ENCODE measurements at regions not wholly inside any gene's neighbourhood (a gene's known extent, or its start where the extent isn't known, plus 50 kb on each side); places are given as distances from the start of the nearest gene placed in this dataset.

DNA sequence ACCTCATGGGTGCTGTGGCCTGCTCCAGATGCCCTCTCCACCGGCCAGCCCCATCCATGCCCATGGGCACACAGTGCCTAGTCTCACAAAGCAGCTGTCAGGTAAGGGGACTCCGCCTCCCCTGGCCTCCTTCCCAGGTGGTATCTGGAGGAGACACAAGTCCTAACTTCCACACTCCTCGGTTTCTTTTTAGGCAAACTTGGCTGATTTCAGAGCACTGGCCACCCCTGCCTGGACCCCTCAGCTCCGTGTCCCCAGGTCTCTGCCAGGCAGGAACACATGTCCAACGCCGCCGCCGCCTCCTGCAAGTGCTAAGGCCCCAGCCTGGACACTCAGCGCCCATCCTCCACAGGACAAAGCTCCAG lies 324.1 kb upstream of the DIO3 start:
- no peak for DNase-seq (ENCODE audit: low read depth in 2 of 2, low spot score in 1 of 2)

- no peak for DNase-seq (ENCODE audit: low read depth in 2 of 2, low spot score in 1 of 2)
These were observed 322.2 kb upstream of the DIO3 start for GRCh38 chr14:101239065-101239464.

DNA sequence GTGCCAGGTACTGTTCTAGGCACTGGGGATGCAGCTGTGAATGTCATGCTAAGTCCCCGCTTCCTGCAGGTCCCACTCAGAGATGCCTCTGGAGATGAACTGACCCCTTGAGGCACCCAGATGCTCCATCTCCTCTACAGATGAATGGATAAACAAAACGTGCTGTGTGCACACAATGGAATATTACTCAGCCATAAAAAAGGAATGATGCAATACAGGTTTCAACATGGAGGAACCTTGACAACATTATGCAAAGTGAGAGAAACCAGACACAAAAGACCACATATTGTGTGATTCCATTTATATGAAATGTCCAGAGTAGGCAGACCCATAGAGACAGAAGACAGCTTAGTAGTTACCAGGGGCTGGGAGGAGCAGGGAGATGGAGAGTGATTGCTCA lies 320.1 kb upstream of the DIO3 start:
- no peak for DNase-seq (ENCODE audit: low read depth in 2 of 2, low spot score in 1 of 2)

GRCh38 chr14:101241807-101242278 lies 319.5 kb upstream of the DIO3 start:
- DNase-seq (ENCODE audit: low read depth in 2 of 2, low spot score in 1 of 2) = no peak

DNA sequence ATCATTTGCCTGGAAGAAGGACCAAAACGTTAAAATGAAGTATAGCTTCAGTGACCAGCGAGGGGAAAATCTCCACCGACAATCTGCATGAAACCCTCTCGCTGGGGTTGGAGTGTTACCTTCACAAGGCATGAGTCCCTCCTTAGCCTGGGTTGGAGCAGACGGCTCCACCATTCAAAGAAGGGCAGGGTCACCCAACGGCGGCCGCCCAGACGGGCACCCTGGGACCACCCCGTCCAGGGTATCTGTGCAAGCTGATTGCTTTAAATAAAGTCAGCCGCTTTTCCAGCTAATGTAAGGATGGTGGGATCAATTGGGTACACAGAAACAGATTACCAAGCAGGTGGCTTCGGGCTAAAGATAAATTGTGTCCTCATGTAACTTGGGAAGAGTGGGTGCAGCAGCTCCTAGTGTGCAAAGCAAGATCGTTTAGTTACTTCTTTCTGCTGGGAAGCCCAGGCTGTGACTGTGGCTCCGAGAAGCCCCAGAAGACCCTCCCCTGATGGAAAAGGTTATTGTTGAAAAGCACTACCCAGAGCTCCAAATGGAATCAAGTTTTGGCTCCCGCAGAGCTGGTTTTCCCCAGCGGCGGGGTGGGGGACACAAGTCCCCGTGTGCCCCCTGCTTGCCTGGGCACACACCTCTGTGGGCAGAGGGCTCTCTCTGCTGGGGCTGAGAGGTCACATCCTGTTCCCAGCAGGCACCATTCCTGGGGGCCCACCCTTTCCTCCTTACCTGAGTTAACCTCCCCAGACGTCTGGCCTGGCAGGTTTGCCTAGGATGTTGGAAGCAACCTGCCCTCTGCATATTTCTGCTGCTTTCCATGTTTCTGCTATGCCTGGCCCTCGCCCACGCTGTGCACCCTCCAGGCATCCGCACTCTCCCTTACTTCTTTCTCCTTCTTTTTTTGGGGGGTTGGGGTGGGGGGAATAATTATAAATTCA lies 318.6 kb upstream of the DIO3 start:
- DNase-seq (ENCODE audit: low read depth in 2 of 2, low spot score in 1 of 2) = no peak

DNA sequence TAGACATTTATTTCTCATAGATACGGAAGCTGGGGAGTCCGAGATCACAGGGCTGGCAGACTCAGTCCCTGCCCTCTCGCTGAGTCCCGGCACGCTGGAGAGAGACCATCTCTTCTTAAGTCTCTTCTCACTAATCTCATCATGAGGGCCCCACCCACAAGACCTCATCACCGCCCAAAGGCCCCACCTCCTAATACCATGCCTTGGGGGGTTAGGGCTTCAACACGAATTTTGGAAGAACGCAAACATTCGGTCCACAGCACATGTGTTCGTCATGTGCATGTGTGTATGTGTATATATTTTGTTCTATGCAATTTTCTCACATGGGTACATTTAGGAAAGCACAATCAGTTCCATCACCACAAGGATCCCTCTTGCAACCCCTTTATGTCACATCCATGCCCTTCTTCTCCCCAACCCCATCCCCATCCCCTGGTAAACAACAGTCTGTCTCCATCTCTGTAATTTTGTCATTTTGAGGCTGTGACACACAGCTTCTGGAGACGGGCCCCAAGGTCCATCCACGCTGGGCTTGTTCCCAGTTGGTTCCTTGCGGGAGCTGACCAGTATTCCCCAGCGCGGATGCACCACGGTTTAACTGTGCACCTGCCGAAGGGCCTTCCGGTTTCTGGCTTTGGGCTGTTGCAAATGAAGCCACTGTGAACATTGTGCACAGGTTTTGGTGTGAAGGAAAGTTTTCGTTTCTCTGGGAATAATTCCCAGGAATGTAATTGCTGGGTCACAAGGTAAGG lies 317.5 kb upstream of the DIO3 start:
- no peak for DNase-seq (ENCODE audit: low read depth in 2 of 2, low spot score in 1 of 2)

DNA sequence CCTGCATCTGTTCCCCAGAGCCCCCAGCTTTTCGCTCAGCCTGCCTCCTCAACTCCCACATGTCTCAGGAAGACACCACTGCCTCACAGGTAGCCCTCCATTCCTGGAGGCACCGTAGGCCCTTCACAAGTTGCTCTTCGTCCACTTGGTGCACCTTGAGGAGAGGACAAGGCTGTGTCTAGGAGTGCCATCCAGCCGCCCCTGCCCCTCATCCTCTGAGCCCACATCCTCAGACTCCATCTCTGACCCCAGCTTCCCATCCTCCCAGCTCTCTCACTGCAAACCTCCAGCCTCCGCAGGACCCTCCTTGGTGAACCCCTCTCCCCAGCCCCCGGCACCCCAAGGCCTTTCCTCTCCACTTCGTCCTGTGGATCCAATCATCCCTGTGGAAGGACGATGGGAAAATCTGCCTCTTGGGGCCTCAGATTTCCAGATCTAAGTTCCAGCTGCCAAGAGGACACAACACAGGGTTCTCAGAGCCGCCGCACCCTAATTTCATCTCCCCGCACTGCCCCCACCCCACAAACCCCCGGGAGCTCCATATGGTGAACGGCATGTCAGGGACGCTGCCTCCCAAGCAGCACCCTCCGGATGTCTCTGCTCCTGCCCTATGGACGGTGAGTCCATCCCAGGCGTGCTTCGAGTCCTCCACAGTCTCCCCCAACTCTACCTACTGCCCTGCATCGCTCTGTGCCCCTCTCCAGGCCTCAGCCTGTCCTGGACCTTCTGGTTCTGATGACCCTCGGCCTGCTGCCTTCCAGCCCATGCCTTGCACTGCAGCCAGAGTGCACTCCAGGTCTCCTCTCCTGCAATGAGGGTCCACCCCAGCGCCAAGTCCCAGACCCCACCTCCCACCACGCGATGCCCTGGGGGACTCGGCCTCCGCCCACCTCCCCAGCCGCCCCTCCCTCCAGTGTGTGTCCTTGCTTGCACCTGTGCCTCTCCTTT lies 314.1 kb upstream of the DIO3 start:
- no peak for DNase-seq (ENCODE audit: low read depth in 2 of 2, low spot score in 1 of 2)

DNA sequence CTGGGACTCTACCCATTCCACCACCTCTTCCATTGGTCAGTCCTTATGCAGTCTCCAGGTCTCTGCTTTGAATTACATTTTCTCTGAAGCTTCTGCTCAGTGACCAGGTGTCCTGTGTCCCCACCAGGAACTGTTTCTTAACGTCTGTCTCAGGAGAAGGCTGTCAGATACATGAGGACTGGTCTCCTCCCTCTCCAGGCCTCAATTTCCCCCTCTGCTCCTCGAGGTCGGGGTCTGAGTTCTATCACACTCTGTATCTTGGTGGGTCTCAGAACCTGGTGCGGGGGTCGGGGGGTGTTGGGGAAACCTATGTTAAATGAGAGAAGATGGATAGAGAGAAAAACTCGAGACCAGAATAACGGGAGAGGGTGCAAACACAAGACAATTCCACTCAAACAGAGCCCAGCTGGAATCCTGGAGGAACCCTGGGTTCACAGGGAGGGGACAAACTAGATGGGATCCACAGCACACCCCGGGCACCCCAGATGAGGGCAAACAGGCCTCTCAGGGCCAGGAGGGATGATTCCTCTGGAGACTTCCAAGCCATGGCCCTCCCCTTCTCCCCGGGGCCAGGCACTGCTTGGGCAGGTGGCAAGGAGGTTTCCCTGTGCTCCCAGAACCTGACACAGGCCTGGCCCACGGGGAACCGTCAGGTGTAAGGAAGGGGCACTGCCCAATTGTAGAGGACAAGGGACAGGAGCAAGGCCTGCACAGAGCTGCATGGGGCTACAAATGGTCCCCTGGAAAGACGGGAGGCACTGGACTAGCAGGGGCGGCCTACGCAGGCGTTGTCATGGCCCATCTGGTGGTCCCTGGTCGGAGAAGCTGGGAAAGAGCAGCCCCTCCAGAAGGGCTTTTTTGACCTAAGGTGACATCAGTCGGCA lies 313.2 kb upstream of the DIO3 start:
- no peak for DNase-seq (ENCODE audit: low read depth in 2 of 2, low spot score in 1 of 2)

DNA sequence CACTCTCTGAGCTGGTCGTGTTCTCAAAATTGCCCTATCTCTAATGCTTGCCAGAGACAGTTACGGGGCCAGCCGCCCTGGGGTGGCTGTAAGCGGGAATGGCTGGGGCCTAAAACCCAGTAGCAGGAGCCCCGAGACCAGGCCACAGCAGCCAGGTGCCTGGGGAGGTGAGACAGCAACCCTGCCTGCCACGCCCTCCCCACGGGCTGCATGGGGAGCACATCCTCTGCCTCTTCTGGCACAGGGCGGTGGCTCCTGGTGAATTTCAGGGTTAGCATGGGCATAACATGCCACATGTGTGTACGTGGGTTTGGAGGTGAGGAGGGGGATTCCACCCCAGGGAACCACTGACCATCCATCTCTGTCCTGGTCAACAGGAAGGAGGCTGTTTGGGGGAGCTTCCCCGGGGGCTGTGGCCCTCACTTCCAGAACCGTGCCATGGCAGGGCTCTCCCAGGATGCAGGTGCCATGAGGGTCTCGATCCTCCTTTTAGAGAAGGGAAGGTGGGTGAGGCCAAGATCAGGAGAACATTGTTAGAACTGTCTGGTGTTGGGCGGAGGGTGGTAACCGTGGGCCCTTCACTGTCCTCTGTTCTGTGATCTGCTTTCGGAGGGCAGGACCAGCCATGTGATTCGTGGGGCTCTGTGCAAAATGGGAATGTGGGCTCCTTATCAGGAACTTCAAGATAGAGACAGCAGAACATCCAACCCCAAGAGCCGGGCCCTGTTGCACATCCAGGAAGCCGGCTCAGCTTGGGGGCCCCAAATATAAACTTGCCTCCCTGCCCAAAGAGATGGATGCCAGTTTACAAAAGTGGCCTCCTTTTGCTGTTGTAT lies 312.2 kb upstream of the DIO3 start:
- DNase-seq (ENCODE audit: low read depth in 2 of 2, low spot score in 1 of 2) = no peak

DNA sequence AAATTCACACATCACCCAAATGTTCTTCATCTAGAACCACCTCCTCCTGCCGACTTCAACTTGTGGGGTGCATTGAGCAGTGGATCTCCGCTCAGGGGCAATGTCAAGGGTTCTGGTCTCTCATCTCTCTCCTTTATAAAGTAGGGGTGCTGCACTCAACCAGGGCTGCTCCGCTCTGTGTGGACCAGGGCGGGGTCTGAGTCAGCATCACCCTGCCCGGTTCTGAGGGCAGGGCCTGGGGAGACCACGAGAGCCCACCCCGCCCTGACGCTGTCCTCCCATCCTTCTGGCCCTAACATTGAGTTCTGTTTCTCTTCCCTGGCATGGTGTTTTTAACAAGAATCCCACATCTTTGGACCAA lies 311.6 kb upstream of the DIO3 start:
- DNase-seq (ENCODE audit: low read depth in 2 of 2, low spot score in 1 of 2) = no peak

DNA sequence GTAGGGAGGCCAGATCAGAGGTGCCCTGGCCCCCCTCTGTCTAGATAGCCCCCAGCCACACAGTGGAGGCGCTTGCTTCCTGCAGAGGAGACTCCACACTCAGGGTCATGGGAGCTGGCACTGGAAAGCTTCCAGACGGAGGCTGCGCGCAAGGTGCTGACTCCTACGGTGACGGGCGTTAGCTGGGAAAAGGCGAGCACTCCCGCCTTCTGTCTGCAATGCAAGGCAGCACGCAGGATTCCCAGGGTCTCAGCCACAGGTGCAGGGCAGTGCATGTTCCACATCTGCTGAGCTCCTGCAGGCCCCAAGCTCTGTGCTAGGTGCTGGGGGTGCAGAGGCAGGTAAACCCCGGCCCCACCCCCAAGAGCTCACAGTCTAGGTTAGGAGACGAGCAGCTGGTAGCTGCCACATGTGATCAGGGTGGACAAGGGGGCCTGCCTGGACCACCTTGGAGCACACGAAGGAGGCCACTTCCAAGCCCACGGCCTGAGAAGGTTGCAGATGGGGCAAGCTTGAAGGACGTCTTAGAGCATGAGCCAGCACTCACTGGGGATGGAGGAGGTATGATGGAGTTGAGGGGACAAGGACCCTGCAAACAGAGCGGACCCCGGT lies 310.9 kb upstream of the DIO3 start:
- DNase-seq (ENCODE audit: low read depth in 2 of 2, low spot score in 1 of 2) = no peak

GRCh38 chr14:101250948-101251811 lies 310.1 kb upstream of the DIO3 start:
- no peak for DNase-seq (ENCODE audit: low read depth in 2 of 2, low spot score in 1 of 2)

- DNase-seq (ENCODE audit: low read depth in 2 of 2, low spot score in 1 of 2) = no peak
These were observed 309.4 kb upstream of the DIO3 start for GRCh38 chr14:101251812-101252442.

DNA sequence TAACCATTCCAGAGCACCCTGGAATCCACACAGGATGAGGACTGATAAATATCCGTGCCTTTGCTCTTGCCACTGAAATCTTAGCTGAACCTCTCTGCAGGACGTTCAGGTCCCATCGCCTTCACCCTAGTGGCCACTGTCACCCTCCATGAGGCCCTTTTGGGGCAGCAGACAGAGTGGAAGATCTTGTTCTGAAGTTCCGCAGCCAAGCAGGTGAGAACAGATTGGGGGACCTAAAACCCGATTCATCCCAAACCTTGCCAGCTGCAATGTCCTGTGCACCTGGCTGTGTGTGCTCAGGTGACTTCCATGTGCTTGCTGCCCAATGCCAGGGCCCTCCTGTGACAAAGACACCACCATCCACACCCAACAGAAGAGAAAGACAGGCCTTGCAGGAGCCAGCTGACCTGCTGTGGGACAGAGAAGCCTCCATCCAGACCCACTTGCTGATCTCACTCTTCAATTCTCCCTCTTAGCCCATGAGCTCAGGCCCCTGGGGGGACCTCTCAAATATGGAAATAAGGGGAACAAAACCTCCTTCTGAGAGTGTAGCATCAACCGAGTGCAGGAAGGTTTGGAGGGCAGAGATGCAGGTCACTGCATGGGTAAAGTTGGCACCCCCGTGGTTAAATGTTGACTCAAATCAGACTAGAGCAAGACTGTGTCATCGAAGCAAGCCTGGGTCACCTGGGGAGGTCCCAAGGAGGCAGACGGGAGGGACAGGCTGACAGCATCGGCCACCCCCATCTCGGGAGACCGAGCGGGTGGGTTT lies 308.7 kb upstream of the DIO3 start:
- no peak for DNase-seq (ENCODE audit: low read depth in 2 of 2, low spot score in 1 of 2)

- DNase-seq (ENCODE audit: low read depth in 2 of 2, low spot score in 1 of 2) = no peak
These were observed 307.3 kb upstream of the DIO3 start for GRCh38 chr14:101253948-101254347.

- DNase-seq (ENCODE audit: low read depth in 2 of 2, low spot score in 1 of 2) = no peak
These were observed 306.2 kb upstream of the DIO3 start for GRCh38 chr14:101254805-101255764.
